Neuron (in vitro differentiated cells): ENCODE measurements at regions not wholly inside any gene's neighbourhood (a gene's known extent, or its start where the extent isn't known, plus 50 kb on each side); places are given as distances from the start of the nearest gene placed in this dataset.

Experiments used
- H2AFZ ChIP-seq: one replicate; pipeline ENCODE4 v1.6.1; 2013; ENCODE audit warnings: low read depth, mild to moderate bottlenecking, inconsistent platforms, low read length, moderate library complexity
- H3K27me3 ChIP-seq: one replicate; pipeline ENCODE4 v1.6.1; 2013; ENCODE audit warnings: low read length; ENCODE audit not compliant: insufficient read depth
- H3K36me3 ChIP-seq: one replicate; pipeline ENCODE4 v1.6.1; 2013; ENCODE audit warnings: low read length; ENCODE audit not compliant: insufficient read depth
- H3K4me1 ChIP-seq: one replicate; pipeline ENCODE4 v1.6.1; 2013; ENCODE audit warnings: low read length; ENCODE audit not compliant: insufficient read depth
- H3K4me3 ChIP-seq: 2 replicates; pipeline ENCODE4 v1.5.1; 2013; ENCODE audit warnings: mild to moderate bottlenecking, low read length, moderate library complexity
- H3K9me3 ChIP-seq: one replicate; pipeline ENCODE4 v1.6.1; 2013; ENCODE audit warnings: low read length

- H2AFZ ChIP-seq: no peak overlapping the region
- H3K27me3 ChIP-seq: no peaks in the 10 kb centered on the region
- no peak overlapping the region for H3K4me3 ChIP-seq
- H3K9me3 ChIP-seq: no peaks in the 10 kb centered on the region
- no peaks in the 10 kb centered on the region for H3K36me3 ChIP-seq
- no peaks in the 10 kb centered on the region for H3K4me1 ChIP-seq
Observed at GRCh38 chr2:240369335-240369734, 66.1 kb upstream of the GPC1 start.

DNA sequence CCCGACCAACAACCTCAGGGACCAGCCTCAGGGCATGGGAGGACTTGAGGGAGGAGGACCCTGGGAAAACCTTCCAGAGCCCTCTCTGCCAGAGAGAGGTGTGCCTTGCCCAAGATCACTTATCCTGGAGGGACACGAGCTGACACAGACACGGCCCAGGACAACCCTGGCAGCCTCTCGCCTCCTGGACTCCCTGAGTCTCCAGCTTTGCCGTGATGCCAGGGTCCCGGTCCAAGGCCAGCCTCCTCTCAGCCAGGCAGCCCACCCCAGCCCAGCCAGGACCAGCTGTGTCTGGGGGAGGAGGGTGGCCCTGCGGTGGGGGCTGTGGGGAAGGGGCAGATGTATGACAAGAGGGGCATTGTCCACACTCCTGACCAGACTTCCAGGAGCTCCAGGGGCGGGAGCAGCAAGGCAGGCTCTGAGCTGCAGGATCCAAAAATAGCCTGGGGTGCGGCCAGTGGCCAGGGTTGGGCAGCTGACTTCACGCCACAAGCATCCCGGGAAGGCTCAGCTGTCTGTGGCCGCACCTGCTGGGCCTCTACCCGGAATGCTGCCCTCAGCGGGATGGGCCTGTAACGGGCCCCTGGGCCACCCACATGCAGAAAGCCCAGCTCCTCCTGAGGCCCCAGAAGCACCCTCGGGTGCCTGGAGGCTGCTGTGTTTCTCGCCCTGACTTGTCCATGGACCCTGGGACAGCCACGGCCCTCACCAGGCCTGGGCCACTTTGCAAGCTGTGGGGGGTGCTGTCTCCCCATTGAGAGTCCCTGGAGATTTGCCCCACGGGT, 65.5 kb upstream of the GPC1 start:
- Histone ChIP-seq H3K9me3 (no peaks in the 10 kb centered on the region), H2AFZ (no peak overlapping the region), H3K4me1 (no peaks in the 10 kb centered on the region), H3K36me3 (no peaks in the 10 kb centered on the region), H3K4me3 (no peak overlapping the region), H3K27me3 (no peaks in the 10 kb centered on the region)

GRCh38 chr2:240371129-240372000, 64.1 kb upstream of the GPC1 start:
- H2AFZ ChIP-seq: no peak overlapping the region
- no peak overlapping the region for H3K4me3 ChIP-seq
- H3K36me3 ChIP-seq: no peaks in the 10 kb centered on the region
- no peaks in the 10 kb centered on the region for H3K9me3 ChIP-seq
- H3K4me1 ChIP-seq: no peaks in the 10 kb centered on the region
- H3K27me3 ChIP-seq: no peaks in the 10 kb centered on the region

GRCh38 chr2:240372101-240372500, 63.4 kb upstream of the GPC1 start:
- Histone ChIP-seq H3K9me3 (no peaks in the 10 kb centered on the region), H3K4me1 (no peaks in the 10 kb centered on the region), H2AFZ (no peak overlapping the region), H3K36me3 (no peaks in the 10 kb centered on the region), H3K4me3 (no peak overlapping the region), H3K27me3 (no peaks in the 10 kb centered on the region)

DNA sequence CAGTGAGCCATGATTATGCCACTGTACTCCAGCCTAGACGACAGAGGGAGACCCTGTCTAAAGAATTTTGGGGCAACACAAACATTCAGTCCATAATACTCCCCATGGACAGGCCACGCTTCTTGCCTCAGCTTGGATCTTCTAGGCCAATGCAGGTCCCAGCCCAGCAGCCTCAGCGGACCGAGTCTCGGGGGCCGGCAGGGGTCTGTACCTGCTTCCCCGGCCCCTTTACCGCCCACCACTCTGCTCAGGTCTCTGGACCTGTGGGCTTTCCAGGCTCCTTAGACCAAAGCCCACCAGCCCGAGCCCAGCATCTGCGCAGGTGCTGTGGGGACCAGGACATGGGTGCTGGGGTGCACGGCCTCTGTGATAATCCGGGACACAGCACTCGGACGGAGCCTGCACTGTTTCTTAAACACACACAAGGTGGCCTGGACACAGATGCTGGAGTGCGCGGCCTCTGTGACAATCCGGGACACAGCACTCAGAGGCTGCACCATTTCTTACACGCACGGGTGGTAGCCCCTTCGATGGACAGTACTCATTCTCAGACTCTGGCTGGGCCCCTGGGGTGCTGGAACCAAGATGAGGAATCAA, 62.1 kb upstream of the GPC1 start:
- H3K4me3 ChIP-seq: no peak overlapping the region
- no peaks in the 10 kb centered on the region for H3K36me3 ChIP-seq
- no peak overlapping the region for H2AFZ ChIP-seq
- no peaks in the 10 kb centered on the region for H3K9me3 ChIP-seq
- no peaks in the 10 kb centered on the region for H3K4me1 ChIP-seq
- H3K27me3 ChIP-seq: no peaks in the 10 kb centered on the region

GRCh38 chr2:240374085-240374907, 61.2 kb upstream of the GPC1 start:
- Histone ChIP-seq H2AFZ (no peak overlapping the region), H3K4me3 (no peak overlapping the region), H3K27me3 (no peaks in the 10 kb centered on the region), H3K4me1 (no peaks in the 10 kb centered on the region), H3K36me3 (no peaks in the 10 kb centered on the region), H3K9me3 (no peaks in the 10 kb centered on the region)

- Histone ChIP-seq H3K36me3 (no peaks in the 10 kb centered on the region), H2AFZ (no peak overlapping the region), H3K4me3 (no peak overlapping the region), H3K4me1 (no peaks in the 10 kb centered on the region), H3K9me3 (no peaks in the 10 kb centered on the region), H3K27me3 (no peaks in the 10 kb centered on the region)
Observed at GRCh38 chr2:240375024-240375645, 60.3 kb upstream of the GPC1 start.

- no peaks in the 10 kb centered on the region for H3K4me1 ChIP-seq
- H2AFZ ChIP-seq: no peak overlapping the region
- H3K4me3 ChIP-seq: no peak overlapping the region
- no peaks in the 10 kb centered on the region for H3K36me3 ChIP-seq
- no peaks in the 10 kb centered on the region for H3K9me3 ChIP-seq
- H3K27me3 ChIP-seq: no peaks in the 10 kb centered on the region
Observed at GRCh38 chr2:240376739-240377138, 58.7 kb upstream of the GPC1 start.

DNA sequence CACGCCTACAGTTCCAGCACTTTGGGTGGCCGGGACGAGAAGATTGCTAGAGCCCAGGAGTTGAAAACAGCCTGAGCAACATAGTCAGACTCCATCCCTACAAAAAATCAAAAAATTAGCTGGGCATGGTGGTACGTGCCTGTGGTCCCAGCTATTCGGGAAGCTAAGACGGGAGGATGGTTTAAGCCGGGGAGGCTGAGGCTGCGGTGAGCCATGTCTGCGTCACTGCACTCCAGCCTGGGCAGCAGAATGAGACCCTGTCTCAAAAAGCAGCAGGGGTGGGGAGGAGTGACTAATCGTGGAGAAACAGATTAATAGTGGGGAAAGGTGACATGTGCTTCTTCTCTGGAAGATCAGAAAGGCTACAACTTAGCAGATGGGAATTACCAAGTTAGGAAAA, 58.1 kb upstream of the GPC1 start:
- Histone ChIP-seq H3K27me3 (no peaks in the 10 kb centered on the region), H3K4me1 (no peaks in the 10 kb centered on the region), H3K9me3 (no peaks in the 10 kb centered on the region), H2AFZ (no peak overlapping the region), H3K36me3 (no peaks in the 10 kb centered on the region), H3K4me3 (no peak overlapping the region)

DNA sequence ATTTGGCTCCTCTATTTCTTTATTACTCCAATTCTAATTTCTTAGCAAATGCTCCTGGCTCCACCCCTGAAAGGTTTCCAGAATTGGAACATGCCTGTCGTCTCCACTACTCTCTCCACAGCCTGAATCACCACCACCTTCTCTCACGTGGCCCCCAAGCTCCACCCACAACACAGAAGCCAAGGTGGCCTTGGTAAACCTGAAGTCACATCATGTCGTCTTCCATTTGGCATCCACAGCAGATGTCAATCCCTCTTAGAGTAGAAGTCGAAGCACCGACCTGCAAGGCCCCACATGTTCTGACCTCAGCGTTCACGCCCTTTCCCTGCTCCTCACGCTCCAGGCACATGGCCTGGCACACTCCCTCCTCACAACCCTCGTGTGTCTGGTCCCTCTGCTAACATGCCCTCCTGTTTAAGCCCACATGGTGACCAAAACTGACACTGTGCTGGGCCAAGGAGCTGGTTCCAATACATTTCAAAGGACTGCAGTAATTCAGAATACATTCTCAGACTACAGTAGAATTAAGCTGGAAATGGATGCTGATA, 56.3 kb upstream of the GPC1 start:
- Histone ChIP-seq H3K36me3 (no peaks in the 10 kb centered on the region), H3K27me3 (no peaks in the 10 kb centered on the region), H3K4me3 (no peak overlapping the region), H3K9me3 (no peaks in the 10 kb centered on the region), H2AFZ (no peak overlapping the region), H3K4me1 (no peaks in the 10 kb centered on the region)

GRCh38 chr2:240383099-240383758, 52.2 kb upstream of the GPC1 start:
- Histone ChIP-seq H3K36me3 (no peaks in the 10 kb centered on the region), H3K27me3 (no peaks in the 10 kb centered on the region), H3K9me3 (no peaks in the 10 kb centered on the region), H3K4me1 (no peaks in the 10 kb centered on the region), H3K4me3 (no peak overlapping the region), H2AFZ (no peak overlapping the region)
